ENCODE measurements at regions not wholly inside any gene's neighbourhood (a gene's known extent, or its start where the extent isn't known, plus 50 kb on each side); places are given as distances from the start of the nearest gene placed in this dataset.

DNA sequence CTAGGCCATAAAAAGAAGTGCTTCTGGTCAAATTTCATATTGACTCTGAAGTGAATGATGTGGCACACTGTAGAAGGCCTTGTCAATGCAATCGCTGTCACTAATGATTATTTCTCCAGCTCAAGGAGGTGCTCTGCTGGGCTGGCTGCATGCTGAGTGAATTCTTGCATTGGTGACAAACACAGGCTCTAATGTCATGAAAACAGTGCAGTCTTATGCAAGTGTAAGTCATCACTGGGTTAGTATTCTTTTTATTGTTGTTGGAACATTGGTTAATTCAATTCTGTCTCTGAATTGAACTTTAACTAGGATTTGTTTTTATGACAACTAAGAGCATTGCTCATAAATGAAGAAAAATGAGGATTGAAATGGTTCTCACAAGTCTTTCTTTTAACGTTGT lies 57.3 kb upstream of the CD180 start:
- no peak overlapping the region for H3K27ac ChIP-seq
- no peak for TF ChIP-seq CTCF (conservative IDR thresholded peaks at IDR 0.05)

- no peak for TF ChIP-seq CTCF (conservative IDR thresholded peaks at IDR 0.05)
- peak overlapping the region; percentile 90 for H3K27ac ChIP-seq
Observed at GRCh38 chr5:67249590-67249895, 52.9 kb upstream of the CD180 start.

- H3K27ac ChIP-seq, result peak overlapping the region; percentile 90
- TF ChIP-seq CTCF (conservative IDR thresholded peaks at IDR 0.05), result no peak
Observed at GRCh38 chr5:67248703-67249589, 52.3 kb upstream of the CD180 start.

GRCh38 chr5:67246546-67247268 lies 50.1 kb upstream of the CD180 start:
- no peak for TF ChIP-seq CTCF (conservative IDR thresholded peaks at IDR 0.05)
- H3K27ac ChIP-seq, result peak overlapping the region; percentile 90

Data from VCaP (cell line).